Activated CD8-positive, alpha-beta T cell treated with anti-CD3 and anti-CD28 coated beads, Interleukin-2, amount 10 ng/mL, durations not matched to agents 7 days and 5 days (primary cell): ENCODE measurements at regions not wholly inside any gene's neighbourhood (a gene's known extent, or its start where the extent isn't known, plus 50 kb on each side); places are given as distances from the start of the nearest gene placed in this dataset. TPM values are rescaled to one million over a fixed set of nuclear protein-coding genes. Genes with fewer than 3 reads are reported as not detected.

Experiments used
- microRNA-seq: library from miRNA; unstranded; fragments of <30 nt; microRNA quantifications from one replicate; pipeline ENCODE4 v1.2.0, GENCODE V29; 2022

Small RNAs in the stretch of these regions (microRNA-seq; reads per million reads assigned to microRNA genes)
- not detected for gene MIR378G
